NB4 (cell line): ENCODE measurements at regions not wholly inside any gene's neighbourhood (a gene's known extent, or its start where the extent isn't known, plus 50 kb on each side); places are given as distances from the start of the nearest gene placed in this dataset.

ENCODE experiments used
- MYC ChIP-seq: IDR thresholded peaks from 2 replicates; pipeline ENCODE4 v1.6.1; 2011; ENCODE audit warnings: low read depth, low read length
- POLR2A ChIP-seq: IDR thresholded peaks from 2 replicates; pipeline ENCODE4 v1.6.1; 2011; ENCODE audit warnings: mild to moderate bottlenecking; ENCODE audit not compliant: insufficient read length; ENCODE audit errors: extremely low read depth
- TF ChIP-seq, protein P1 (sequence below): IDR thresholded peaks from 2 replicates; pipeline ENCODE4 v1.6.1; 2011; ENCODE audit warnings: low read depth, low read length
- TF ChIP-seq, protein P2 (sequence below): IDR thresholded peaks from one replicate; pipeline ENCODE4 v1.5.1; 2012; ENCODE audit warnings: low read depth, low read length

DNA sequence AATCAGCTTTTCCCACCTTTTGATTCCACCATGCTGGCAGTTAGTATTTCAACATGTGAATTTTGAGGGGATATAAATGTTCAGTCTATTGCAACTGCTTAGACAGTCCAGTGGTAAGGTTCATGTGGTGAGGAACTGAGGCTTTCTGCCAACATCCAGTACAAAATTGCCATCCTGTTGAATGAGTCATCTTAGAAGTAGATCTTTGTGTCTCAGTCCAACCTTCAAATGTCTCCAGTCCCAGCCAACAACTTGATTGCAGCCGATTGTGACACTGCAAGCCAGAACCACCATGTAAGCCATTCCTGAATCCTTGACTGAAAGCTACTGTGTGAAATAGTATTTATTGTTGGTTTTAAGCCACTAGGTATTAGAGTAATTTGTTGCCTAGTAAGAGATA is 331.5 kb upstream of the GRIN3A start:
- TF ChIP-seq, protein P1, sequence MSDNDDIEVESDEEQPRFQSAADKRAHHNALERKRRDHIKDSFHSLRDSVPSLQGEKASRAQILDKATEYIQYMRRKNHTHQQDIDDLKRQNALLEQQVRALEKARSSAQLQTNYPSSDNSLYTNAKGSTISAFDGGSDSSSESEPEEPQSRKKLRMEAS, result no peak
- TF ChIP-seq, protein P2, sequence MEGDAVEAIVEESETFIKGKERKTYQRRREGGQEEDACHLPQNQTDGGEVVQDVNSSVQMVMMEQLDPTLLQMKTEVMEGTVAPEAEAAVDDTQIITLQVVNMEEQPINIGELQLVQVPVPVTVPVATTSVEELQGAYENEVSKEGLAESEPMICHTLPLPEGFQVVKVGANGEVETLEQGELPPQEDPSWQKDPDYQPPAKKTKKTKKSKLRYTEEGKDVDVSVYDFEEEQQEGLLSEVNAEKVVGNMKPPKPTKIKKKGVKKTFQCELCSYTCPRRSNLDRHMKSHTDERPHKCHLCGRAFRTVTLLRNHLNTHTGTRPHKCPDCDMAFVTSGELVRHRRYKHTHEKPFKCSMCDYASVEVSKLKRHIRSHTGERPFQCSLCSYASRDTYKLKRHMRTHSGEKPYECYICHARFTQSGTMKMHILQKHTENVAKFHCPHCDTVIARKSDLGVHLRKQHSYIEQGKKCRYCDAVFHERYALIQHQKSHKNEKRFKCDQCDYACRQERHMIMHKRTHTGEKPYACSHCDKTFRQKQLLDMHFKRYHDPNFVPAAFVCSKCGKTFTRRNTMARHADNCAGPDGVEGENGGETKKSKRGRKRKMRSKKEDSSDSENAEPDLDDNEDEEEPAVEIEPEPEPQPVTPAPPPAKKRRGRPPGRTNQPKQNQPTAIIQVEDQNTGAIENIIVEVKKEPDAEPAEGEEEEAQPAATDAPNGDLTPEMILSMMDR, result no peak
- TF ChIP-seq MYC (no peak), POLR2A (no peak)
